HG02884 (cell line): ENCODE measurements at regions not wholly inside any gene's neighbourhood (a gene's known extent, or its start where the extent isn't known, plus 50 kb on each side); places are given as distances from the start of the nearest gene placed in this dataset.
"Not testable (repeated sequence)": the region's sequence is repeated elsewhere in the genome, so short reads cannot be mapped to it uniquely, and the experiment has no call there.

Source experiments
- ATAC-seq: cut with Tn5 transposase; IDR thresholded peaks from one replicate; pipeline ENCODE4 v1.9.1; 2021; ENCODE audit warnings: mild to moderate bottlenecking, moderate library complexity; ENCODE audit not compliant: unreplicated experiment

- ATAC-seq, result no peak
Measured at GRCh38 chr3:145578471-145578870, 582.5 kb downstream of the PLOD2 start.

- ATAC-seq, result no peak
Measured at GRCh38 chr3:145581694-145582093, 579.3 kb downstream of the PLOD2 start.

- no peak for ATAC-seq
Measured at GRCh38 chr3:145604851-145605250, 556.1 kb downstream of the PLOD2 start.

GRCh38 chr3:145620002-145620401 is 541.0 kb downstream of the PLOD2 start:
- ATAC-seq, result no peak

- no peak for ATAC-seq
Measured at GRCh38 chr3:145620486-145620885, 540.5 kb downstream of the PLOD2 start.

GRCh38 chr3:145623349-145623748 is 537.6 kb downstream of the PLOD2 start:
- no peak for ATAC-seq

GRCh38 chr3:145628211-145628610 is 532.8 kb downstream of the PLOD2 start:
- ATAC-seq, result no peak

- no peak for ATAC-seq
Measured at GRCh38 chr3:145637105-145637504, 523.9 kb downstream of the PLOD2 start.

- no peak for ATAC-seq
Measured at GRCh38 chr3:145639003-145639606, 521.9 kb downstream of the PLOD2 start.

- no peak for ATAC-seq
Measured at GRCh38 chr3:145639875-145640274, 521.1 kb downstream of the PLOD2 start.

GRCh38 chr3:145648396-145648795 is 512.6 kb downstream of the PLOD2 start:
- no peak for ATAC-seq

GRCh38 chr3:145649368-145649887 is 511.6 kb downstream of the PLOD2 start:
- no peak for ATAC-seq

GRCh38 chr3:145650170-145650569 is 510.8 kb downstream of the PLOD2 start:
- no peak for ATAC-seq

- ATAC-seq, result no peak
Measured at GRCh38 chr3:145671121-145671520, 489.9 kb downstream of the PLOD2 start.

GRCh38 chr3:145673838-145674237 is 487.1 kb downstream of the PLOD2 start:
- no peak for ATAC-seq

GRCh38 chr3:145678401-145678800 is 482.6 kb downstream of the PLOD2 start:
- ATAC-seq, result no peak

- ATAC-seq, result no peak
Measured at GRCh38 chr3:145681181-145681580, 479.8 kb downstream of the PLOD2 start.

GRCh38 chr3:145687978-145688377 is 473.0 kb downstream of the PLOD2 start:
- ATAC-seq, result not testable (repeated sequence)

GRCh38 chr3:145692751-145693150 is 468.2 kb downstream of the PLOD2 start:
- ATAC-seq, result no peak

- ATAC-seq, result no peak
Measured at GRCh38 chr3:145696011-145696410, 465.0 kb downstream of the PLOD2 start.

- no peak for ATAC-seq
Measured at GRCh38 chr3:145698250-145698649, 462.7 kb downstream of the PLOD2 start.

GRCh38 chr3:145698749-145699148 is 462.2 kb downstream of the PLOD2 start:
- ATAC-seq, result no peak

GRCh38 chr3:145704020-145704419 is 457.0 kb downstream of the PLOD2 start:
- ATAC-seq, result no peak
